GM19463 (cell line): ENCODE measurements at regions not wholly inside any gene's neighbourhood (a gene's known extent, or its start where the extent isn't known, plus 50 kb on each side); places are given as distances from the start of the nearest gene placed in this dataset.

Experiments used
- ATAC-seq: cut with Tn5 transposase; IDR thresholded peaks from one replicate; pipeline ENCODE4 v1.9.1; 2021; ENCODE audit warnings: mild to moderate bottlenecking, moderate library complexity; ENCODE audit not compliant: unreplicated experiment

DNA sequence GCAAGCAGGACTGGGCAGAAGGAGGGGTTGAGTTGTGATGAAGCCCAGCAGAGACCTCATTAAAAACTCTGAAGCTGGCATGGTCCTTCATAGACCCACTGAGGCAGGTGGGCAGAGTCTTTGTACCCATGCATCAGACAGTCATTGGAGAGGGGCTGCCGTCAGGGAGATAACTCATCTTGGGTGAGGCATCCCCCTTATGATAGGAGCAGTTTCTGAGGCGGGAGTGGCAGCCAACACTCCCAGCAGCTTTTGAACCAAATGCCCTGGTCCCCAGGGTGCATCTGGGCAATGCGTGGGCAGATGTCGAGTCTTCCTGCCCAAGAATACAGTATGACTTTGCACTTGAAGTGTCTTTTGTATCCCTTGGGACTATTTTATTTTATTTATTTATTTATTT, 68.1 kb downstream of the HTR5A start:
- no peak for ATAC-seq

GRCh38 chr7:155141562-155141961, 71.4 kb downstream of the HTR5A start:
- ATAC-seq, result no peak

- no peak for ATAC-seq
These were observed 73.3 kb downstream of the HTR5A start for GRCh38 chr7:155143381-155143780.

DNA sequence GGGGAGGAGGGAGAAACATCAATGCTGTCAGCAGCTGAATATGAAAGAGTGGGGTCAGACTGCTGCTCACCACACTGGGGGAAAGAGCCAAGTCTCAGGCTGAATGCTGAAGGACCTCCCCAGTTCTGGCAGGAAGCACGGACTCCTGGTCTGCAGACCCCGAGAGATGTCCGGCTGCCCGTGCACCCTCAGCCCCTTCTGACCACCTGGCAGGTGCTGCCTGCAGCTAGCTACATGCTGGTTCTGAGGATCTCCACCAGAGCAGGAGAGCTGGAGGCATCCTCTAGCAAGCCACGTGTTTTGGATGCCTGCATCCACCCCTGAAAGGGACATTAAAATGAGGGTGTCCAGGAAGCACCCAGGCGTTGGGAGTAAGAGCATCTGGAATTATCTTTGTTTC, 74.2 kb downstream of the HTR5A start:
- no peak for ATAC-seq

- ATAC-seq, result no peak
These were observed 75.5 kb downstream of the HTR5A start for GRCh38 chr7:155145477-155146255.

DNA sequence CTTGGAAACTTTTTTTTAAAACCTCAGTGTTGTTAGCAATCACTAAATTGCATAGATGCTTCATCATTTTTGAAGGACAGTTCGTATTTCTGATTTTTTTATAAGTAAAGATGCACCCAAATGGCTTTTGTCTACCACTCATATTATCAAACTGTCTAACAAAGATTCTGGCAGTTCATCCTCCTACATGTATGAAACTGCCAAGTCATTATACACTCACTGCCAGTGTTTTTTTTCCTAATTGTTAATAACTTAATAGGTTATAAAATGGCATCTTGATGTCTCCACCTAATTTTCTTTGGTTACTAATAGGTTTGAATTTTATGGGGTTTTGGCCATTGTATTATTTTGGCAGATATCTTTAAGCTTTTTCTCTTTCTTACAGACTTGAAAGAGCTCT, 77.0 kb downstream of the HTR5A start:
- ATAC-seq, result no peak

- ATAC-seq, result no peak
These were observed 77.5 kb downstream of the HTR5A start for GRCh38 chr7:155147624-155148023.

DNA sequence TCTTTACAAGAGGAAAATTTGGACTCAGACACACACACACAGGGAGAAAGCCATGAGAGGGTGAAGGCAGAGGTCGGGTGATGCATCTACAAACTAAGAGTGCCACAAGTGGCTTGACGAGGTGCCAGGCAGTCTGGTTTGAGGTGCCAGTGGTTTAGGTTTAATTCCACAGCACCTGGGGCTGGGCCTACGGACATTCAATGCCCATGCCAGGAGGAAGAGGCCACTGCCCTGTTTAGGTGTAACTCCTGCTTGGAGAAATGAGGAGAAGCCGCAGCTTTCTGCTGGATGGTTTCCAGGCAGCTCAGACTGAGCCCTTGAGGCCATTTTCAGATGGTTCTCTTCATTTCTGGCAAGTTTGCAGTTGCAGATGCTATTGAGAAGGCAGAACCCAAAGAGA, 83.6 kb downstream of the HTR5A start:
- ATAC-seq, result no peak

DNA sequence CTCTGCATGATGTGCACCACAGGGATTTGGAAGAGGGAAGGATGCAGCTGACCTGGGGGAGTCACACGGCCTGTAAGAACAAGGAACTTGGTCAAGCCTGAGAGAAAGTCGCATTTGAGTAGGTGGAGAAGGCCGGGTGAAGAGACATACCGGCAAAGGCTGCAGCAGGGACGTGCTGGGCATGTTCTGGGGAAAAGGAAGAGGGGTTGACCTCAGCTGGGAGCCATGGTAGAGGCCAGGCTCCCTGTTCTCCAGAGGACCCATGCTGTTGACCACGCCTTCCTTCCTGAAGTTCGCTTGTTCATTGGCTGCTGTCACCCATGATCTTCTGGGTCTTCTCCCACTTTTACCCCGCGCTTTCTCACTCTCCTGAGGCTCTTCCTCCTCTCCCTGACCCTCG, 84.5 kb downstream of the HTR5A start:
- no peak for ATAC-seq

- no peak for ATAC-seq
These were observed 91.6 kb downstream of the HTR5A start for GRCh38 chr7:155161690-155162089.

- ATAC-seq, result no peak
These were observed 92.3 kb downstream of the HTR5A start for GRCh38 chr7:155162422-155162821.

DNA sequence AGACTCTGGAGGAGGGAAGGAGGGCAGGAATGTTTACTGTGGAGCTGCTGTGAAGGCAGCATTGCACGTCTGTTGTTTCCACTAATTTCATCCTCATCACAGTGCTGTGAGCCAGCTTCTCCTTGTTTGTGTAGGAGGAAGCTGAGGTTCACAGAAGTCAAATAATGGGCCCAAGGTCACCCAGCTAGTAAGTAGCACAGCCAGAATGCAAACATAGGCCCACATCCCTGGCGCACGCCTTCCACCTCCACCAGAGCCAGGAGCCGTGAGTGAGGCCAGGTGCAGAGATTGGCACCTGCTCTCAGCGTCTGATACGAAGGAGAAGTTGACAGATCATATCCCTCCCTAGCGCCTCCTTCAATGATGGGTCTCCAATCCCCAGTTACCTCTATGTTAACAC, 93.6 kb downstream of the HTR5A start:
- ATAC-seq, result no peak

DNA sequence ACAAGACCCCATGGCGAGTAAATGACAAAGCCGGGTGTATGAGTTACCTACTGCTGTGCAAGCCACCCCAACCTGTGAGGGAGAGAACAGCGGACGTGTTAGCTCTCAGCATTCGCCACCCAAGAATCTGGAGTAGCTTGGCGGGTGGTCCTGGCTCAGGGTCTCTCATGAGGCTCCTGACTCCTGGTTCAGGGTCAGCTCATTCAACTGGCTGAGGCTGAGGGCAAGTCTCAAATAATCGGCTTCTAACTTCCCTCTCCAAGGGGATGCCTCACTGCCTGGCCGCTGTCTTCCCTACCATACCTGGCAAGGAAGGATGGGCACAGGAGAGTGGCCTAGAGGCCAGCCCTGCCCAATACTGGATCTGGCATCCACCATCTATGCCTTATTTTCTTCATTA, 94.2 kb downstream of the HTR5A start:
- no peak for ATAC-seq

GRCh38 chr7:155166108-155166507, 96.0 kb downstream of the HTR5A start:
- no peak for ATAC-seq

GRCh38 chr7:155166673-155167370, 96.7 kb downstream of the HTR5A start:
- no peak for ATAC-seq

GRCh38 chr7:155167706-155168365, 97.7 kb downstream of the HTR5A start:
- ATAC-seq, result no peak

GRCh38 chr7:155168597-155169480, 98.7 kb downstream of the HTR5A start:
- ATAC-seq, result no peak

DNA sequence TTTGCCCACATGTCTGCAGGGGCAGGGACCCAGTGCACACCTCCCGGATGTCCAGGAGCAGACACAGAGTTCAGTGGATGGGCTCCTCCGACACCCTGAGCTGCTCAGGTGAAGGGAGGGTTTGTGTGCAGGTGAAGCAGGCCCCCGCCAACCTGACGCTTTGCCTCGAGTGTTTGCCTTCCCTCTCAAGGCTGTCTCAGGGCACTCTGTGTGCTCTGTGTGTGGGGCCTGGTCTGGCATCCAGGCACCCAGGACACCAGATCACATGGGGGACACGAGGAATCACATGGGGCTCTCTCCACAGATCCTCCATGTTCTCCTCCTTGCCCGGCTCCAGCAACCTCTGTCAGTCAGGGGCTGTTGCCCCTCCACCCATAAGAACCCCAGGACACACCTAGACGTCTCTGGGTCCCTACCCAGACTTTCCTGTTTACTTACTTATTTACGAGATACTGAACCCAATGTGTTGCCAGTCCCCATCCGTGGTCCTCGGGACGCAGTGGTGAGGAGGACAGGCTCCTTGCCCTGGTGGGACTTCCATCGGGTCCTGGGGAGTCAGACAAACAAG, 99.5 kb downstream of the HTR5A start:
- no peak for ATAC-seq

DNA sequence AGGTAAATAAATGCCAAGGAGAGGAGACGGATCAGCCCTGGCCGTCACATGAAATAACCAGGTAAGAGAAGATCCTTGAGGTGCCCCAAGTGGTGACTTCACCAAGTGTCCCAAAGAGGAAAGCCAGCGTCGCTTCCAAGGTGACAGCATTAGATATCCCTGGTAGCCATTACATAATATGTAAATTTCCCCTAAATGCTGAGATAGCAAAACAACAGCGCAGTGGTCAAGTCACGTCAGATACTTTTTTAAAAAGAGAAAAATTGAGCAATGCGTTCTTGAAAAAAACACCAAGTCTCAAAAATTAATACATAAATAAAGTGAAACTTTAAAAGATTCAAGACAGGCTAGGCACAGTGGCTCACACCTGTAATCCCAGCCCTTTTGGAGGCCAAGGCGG, 100.2 kb downstream of the HTR5A start:
- no peak for ATAC-seq

- no peak for ATAC-seq
These were observed 102.0 kb downstream of the HTR5A start for GRCh38 chr7:155172141-155172540.

GRCh38 chr7:155173905-155174304, 103.8 kb downstream of the HTR5A start:
- no peak for ATAC-seq
